SK-N-MC (cell line): ENCODE measurements at regions not wholly inside any gene's neighbourhood (a gene's known extent, or its start where the extent isn't known, plus 50 kb on each side); places are given as distances from the start of the nearest gene placed in this dataset.

ENCODE experiments used
- EZH2 ChIP-seq: fragments of 200-600 bp; sonication (generic); IDR thresholded peaks from one replicate; pipeline ENCODE4 v1.6.1; 2017; ENCODE audit warnings: antibody characterized with exemption
- FOXP2 ChIP-seq: optimal IDR thresholded peaks from 2 replicates; pipeline ENCODE3; 2011; ENCODE audit warnings: mild to moderate bottlenecking, moderate library complexity; ENCODE audit not compliant: insufficient read depth; ENCODE audit errors: extremely low read length, control extremely low read depth
- POLR2AphosphoS5 ChIP-seq: IDR thresholded peaks from 2 replicates; pipeline ENCODE4 v1.6.1; 2012; ENCODE audit warnings: mild to moderate bottlenecking, low read depth, low read length, borderline replicate concordance

DNA sequence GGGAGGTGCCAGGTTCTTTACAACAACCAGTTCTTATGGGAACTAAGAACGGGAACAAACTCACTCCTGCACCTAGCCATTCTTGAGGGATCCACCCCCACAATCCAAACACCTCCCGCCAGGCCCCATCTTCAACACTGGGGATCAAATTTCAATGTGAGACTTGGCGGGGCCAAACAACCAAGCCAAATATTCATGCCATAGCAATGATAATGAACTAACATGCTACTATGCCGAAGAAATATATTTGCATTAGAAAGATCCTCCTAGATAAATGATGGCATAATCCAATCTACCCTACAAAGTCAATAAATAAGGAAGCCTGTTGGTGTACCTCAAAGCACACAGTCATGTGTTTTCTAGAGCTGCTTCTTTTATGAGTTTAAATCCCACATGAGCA lies 57.6 kb downstream of the CCDC71L start:
- TF ChIP-seq EZH2 (no peak), POLR2AphosphoS5 (no peak), FOXP2 (no peak)
